NCI-H1694 treated with DMSO at 0.1 percent for 48 hours (cell line): ENCODE measurements at regions not wholly inside any gene's neighbourhood (a gene's known extent, or its start where the extent isn't known, plus 50 kb on each side); places are given as distances from the start of the nearest gene placed in this dataset.
"Not testable (repeated sequence)": the region's sequence is repeated elsewhere in the genome, so short reads cannot be mapped to it uniquely, and the experiment has no call there.

Source experiments
- DNase-seq: peaks from one replicate; lab custom pipeline; 2025; lab: John Stamatoyannopoulos, UW

DNA sequence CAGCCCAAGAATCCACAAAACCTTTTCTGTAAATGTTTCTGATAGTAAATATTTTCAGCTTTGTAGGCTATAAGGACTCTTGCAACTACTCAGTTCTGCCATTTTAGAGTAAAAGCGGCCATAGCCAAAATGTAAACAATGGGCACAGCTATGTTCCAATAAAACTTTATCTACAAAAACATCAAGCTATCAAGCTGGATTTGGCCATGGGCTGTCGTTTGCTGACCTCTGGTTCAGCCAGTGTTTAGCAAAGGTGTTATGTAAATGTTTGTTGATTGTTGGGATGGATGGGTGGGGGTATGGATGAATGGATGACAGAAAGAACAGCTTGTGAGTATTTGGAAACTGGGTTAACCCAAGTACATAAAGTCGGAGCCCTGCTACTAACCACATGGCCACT, 111.1 kb upstream of the VRK1 start:
- no peak for DNase-seq

- no peak for DNase-seq
Measured at GRCh38 chr14:96688629-96689028, 108.6 kb upstream of the VRK1 start.

DNA sequence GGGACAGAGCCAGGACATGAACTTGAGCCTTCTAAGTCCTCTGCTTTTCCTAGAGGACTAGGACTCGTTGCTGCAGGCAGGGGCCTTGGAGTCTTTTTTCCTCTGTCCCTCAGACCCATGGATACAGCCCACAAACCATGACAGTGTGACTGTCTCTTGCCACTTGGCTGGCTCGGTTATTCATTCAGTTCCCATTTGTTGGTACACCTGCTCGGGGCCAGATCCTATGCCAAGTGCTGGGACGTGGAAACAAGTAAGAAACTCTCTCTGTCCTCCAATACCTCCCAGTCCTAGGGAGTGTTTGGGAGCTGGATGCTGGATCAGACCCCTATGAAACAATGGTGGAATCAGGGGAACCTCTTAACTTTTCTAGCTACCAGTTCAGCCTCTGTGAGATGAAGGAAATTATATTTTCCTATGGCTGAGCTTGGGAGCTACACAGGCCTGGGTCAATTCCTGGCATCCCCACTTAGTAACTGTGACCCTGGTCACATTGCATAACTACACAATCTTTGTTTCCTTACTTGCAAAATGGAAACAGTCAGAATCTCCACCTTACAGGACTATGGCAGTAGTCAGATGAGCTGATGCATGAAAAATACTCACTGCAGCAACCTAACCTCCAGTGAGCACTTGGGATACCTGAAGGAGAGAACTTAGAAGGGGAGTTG, 106.3 kb upstream of the VRK1 start:
- DNase-seq, result no peak

GRCh38 chr14:96693252-96693820, 103.8 kb upstream of the VRK1 start:
- DNase-seq, result no peak

- DNase-seq, result no peak
Measured at GRCh38 chr14:96693987-96694386, 103.2 kb upstream of the VRK1 start.

DNA sequence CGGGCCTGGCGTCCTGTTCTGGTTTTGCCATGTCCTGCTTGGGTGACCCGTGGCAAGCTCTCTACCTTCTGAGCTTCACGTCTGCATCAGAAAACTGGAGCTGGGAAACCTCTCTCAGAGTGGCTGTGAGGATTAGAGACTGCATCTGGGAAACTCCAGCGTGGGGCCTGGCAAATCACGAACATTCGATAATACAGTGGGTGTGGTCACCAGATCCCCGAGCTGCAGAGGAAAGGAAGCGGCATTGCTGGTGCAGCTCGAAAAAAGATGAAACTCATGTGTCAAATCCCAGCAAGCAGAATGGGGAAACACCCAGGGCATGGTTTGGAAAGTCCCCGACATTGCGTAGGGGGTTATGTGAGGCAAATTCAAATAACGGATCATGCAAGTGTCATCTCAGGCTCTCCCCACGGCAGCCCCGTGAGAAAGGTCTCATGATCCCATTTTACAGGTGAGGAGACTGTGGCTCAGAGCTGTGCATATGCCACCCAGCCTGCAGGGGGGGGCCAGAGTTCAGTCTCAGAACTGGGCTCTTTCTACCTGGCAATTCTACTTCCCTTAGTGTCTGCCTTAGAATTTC, 98.1 kb upstream of the VRK1 start:
- DNase-seq, result no peak

DNA sequence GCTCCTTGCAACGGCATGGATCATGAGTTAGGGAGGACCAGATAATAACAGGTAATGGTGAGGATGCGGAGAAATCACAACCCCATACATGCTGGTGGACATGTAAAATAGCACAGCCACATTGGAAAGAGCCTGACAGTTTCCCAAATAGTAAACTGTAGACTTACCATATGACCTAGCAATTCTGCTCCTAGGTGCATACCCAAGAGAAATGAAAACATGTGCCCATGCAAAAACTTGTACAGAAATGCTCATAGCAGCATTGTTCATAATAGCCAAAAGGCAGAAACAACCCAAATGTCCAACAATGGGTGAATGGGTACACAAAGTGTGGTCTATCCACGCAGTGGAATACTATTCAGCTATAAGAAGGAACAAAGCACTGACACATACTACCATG, 97.5 kb upstream of the VRK1 start:
- DNase-seq, result no peak

DNA sequence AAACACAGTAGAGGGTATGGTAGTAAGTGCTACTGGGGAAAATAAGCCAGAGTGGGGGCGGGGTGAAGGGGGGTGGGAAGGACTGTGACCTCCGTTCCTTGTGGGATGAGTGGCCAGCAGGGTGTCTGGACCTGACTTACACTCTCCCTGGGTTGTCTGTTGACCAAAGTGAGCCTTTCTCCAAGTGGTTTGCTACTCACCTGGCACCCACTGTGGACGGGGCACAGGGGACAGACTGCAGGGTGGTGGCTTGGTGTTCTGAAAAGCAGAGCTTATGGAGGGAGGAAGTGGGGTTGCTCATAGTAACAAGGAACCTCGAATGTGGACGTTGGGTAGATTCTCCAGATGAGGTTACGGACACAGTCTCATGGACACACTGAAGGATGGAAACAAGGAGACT, 94.4 kb upstream of the VRK1 start:
- DNase-seq, result no peak

GRCh38 chr14:96705422-96706092, 91.6 kb upstream of the VRK1 start:
- DNase-seq, result no peak

DNA sequence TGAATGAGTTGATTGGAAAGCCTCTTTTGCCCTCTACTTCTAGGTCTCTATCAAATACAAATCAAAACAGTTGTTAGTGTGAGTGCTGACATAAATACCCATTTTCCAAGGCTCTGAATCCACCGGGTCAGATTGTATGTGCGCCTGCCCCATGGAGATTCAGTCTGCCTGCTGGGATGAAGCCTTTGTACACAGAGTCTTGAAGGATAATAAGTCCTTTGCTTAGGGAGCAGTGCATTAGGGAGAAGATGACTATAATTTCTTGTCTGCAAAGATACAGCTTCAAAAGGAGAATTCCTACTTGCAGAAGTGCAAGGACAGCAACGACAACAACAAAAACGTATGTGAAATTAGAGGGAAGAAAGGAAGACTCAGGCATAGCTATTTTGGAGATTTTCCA, 90.3 kb upstream of the VRK1 start:
- no peak for DNase-seq

DNA sequence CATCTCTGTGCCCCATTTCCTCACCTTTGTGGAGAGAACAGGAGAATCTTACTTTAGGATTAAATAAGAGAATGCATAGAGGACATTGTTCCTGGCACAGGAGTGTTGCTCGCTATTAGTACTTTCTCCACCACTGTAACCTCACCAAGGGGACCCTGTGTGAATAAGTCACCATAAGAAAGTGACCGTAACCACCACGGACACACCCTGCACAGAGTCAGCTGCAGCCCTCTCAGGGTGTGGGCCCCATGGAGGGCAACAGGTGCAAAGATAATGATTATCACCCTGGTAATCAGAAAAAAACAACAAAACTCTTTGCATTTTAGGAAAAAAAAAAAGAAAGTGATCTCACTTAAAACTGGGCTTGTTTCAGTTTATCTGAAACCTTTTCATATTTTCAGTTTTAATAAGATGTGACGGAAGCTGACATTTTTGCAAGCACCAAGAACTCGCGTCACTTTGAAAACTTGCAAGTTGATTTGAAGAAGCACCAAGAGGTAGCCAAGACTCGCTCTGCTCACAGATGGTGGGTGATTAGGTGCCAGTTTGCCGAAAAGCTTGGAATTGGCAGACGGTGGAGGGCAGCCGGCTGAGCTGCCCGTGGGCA, 87.0 kb upstream of the VRK1 start:
- DNase-seq, result no peak

DNA sequence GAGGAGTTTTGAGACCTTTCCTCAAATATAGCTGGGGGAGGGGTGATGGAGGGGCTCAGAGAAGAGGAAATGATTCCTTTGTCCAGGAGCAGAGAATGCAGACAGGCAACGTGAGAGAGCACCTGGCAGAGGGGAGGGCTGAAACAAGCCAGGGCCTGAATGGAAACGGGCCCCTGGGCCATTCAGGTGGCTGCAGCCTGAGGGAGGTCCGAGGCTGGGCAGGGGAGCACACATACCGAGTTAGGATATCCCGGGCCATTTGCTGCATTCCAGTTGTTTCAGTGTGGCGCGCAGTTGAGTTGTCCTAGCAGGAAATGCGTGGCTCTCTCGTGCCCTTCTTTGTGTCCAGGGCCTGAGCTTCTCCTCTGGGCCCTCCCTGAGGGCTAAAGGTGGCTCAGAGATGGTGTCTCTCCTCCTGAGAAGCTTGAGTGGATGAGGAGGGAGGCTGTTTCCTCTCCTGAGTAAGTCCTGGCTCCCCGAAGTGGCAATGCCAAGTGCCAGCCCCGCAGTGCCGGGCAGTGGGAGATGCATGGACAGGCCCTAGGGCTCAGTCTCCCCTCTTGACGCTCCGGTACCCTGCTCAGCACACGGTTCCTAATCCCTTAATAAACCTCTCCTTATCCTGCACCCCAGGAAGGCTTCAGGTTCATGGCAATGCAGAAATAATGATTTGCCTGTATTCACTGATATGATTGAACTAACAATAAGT, 85.5 kb upstream of the VRK1 start:
- DNase-seq, result no peak

GRCh38 chr14:96713426-96713825, 83.8 kb upstream of the VRK1 start:
- no peak for DNase-seq

DNA sequence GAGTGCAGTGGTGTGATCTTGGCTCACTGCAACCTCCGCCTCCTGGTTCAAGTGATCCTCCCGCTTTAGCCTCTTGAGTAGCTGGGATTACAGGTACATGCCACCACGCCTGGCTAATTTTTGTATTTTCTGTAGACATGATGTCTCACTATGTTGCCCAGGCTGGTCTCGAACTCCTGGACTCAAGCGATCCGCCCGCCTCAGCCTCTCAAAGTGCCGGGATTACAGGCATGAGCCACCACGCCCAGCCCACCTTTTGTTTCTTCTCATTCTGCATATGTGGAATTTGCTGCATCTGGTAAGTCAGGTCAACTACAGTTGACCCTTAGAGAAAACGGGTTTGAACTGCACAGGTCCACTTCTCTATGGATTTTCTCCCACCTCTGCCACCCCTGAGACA, 82.6 kb upstream of the VRK1 start:
- DNase-seq, result not testable (repeated sequence)

DNA sequence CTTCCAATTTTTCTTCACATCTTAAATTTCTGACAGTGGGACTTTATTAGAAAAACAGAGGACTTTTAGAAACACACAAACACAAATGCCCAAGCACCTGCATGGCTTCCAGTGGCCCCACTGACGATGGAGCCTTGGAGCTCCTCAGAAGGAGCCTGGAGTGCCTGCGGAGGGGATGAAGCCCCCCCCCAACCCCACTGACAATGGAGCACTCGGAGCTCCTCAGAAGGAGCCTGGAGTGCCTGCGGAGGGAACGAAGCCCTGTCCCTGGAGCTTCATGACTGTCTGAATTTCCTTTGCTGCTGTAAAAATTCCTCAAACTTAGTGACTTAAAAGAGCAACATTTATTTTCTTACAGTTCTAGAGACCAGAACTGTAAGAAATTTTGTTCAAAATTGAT, 80.1 kb upstream of the VRK1 start:
- no peak for DNase-seq

- DNase-seq, result no peak
Measured at GRCh38 chr14:96718407-96718806, 78.8 kb upstream of the VRK1 start.

- DNase-seq, result not testable (repeated sequence)
Measured at GRCh38 chr14:96720702-96721101, 76.5 kb upstream of the VRK1 start.

DNA sequence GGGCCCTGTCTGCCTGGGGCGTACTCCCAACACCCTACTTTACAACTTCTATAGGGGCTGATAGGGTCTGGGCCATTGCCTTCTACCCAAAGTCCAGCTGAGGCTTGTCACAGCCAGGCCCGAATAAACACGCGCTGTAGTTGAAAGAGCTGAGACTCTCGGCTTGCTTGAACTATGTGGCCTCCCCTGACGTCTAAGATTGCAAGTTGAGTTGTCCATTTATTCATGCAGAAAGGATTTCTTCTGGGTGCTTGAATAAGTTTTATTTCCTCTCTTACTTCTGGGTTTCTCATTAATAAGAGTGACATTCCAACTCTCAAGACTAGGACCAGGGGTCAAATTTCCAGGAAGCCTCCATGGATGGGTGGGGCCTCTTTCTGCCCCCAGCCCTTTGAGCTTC, 74.4 kb upstream of the VRK1 start:
- DNase-seq, result no peak

- DNase-seq, result no peak
Measured at GRCh38 chr14:96723946-96724345, 73.2 kb upstream of the VRK1 start.

DNA sequence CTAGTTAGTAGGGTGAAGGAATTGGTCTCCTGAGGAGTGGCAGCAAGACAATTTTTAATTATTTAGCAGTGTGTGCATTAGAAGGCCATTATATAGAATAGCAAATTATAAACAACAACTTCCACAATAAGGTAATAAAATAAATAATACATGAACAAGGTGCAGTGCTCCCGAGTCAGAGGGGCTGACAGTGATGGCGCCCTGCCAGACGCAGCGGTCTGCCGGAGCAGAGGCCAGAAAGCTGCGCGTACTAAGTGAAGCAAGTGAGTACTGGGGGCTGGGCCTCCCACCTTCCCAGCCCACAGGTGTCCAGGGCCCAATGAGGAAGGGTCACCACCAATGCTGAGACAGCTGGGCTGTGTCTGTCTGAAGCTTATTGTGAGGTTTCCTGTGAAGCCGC, 72.0 kb upstream of the VRK1 start:
- no peak for DNase-seq

DNA sequence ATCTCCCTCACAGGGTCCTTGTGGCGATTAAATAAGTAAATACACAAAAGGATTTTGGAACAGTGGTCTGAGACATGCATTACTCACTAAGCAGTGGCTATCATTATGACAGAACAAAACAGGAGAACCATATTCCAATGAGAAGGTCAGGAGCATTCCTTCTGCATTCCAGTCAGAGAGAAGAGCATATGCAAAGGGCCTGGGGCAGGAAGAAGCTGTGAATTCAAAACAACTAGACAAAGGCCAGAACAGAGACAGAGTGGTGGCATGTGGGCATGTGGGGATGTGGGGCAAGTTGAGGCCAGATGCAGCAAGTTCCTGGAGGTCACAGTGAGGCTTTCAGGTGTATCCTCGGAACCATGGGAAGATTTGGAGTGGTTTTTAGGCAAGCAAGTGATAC, 70.1 kb upstream of the VRK1 start:
- DNase-seq, result no peak

GRCh38 chr14:96727491-96727890, 69.7 kb upstream of the VRK1 start:
- no peak for DNase-seq
